K562 (cell line): ENCODE measurements at regions not wholly inside any gene's neighbourhood (a gene's known extent, or its start where the extent isn't known, plus 50 kb on each side); places are given as distances from the start of the nearest gene placed in this dataset.

Experiments
- ATAC-seq: fragments of 200-7000 bp; cut with Tn5 transposase; 3 replicates; pipeline ENCODE4 v1.9.1; 2020; ENCODE audit warnings: moderate library complexity
- BruUV-seq: library from RNA; stranded (reverse); fragments of 400-500 nt; replicated peaks from 2 replicates; lab custom pipeline; 2021; lab: Mats Ljungman, UMichigan
- CTCF ChIA-PET: fragments of 300-600 bp; formaldehyde crosslinking; extraction: SDS; loops from one replicate; lab custom pipeline; 2021; ENCODE audit warnings: low intra/inter-chr PET ratio; lab: Yijun Ruan, JAX
- POLR2A ChIA-PET: fragments of 300-600, 350-650 bp; sonication (Branson Sonifier 250); formaldehyde crosslinking; extraction: SDS; loops from one replicate; lab custom pipeline; 2021; ENCODE audit warnings: antibody characterized with exemption, inconsistent platforms; lab: Yijun Ruan, JAX
- DNase-seq, 4 experiments: peaks; one replicate each; pipeline versions ENCODE4 v3.0.0 to v3.0.0-alpha.2; 2011 to 2018; ENCODE audit warnings: low spot score in 3 of 4, mixed read lengths in 3 of 4; ENCODE audit errors: extremely low read depth in 1 of 4
- FAIRE-seq: peaks from 2 replicates; lab custom pipeline; 2011; peaks lifted over from hg19 to GRCh38; lab: Jason Lieb, UNC
- H2AFZ ChIP-seq: 2 replicates; pipeline ENCODE4 v1.6.0; 2011; ENCODE audit warnings: low read depth, low read length, control low read depth, inconsistent platforms
- H3K27ac ChIP-seq: fragments of 200-600 bp; 3 replicates; pipeline ENCODE4 v1.8.0; 2011; ENCODE audit warnings: low read depth, mild to moderate bottlenecking, control low read depth, inconsistent platforms, low read length, moderate library complexity, mixed read lengths; ENCODE audit errors: extremely low read depth
- H3K27me3 ChIP-seq, 2 experiments: fragments of 300-600 bp in 1 of 2; 2 replicates in 1 of 2; 3 replicates in 1 of 2; pipeline versions ENCODE4 v1.6.0 to v1.8.0; 2011; ENCODE audit warnings: inconsistent platforms in 2 of 2, low read length in 2 of 2, mild to moderate bottlenecking in 1 of 2, mixed read lengths in 1 of 2, moderate library complexity in 1 of 2; ENCODE audit not compliant: control insufficient read depth in 2 of 2, insufficient read depth in 2 of 2
- H3K36me3 ChIP-seq: fragments of 300-600 bp; 3 replicates; pipeline ENCODE4 v1.8.0; 2011; ENCODE audit warnings: mild to moderate bottlenecking, low read length, inconsistent platforms; ENCODE audit not compliant: control insufficient read depth, insufficient read depth
- H3K4me1 ChIP-seq, 2 experiments: fragments of 200-600 bp in 1 of 2; replicated peaks in 1 of 2; 2 replicates in 1 of 2; 3 replicates in 1 of 2; pipeline versions ENCODE4 v1.5.1 to v1.8.0; 2011; ENCODE audit warnings: inconsistent platforms in 2 of 2, low read length in 2 of 2, mild to moderate bottlenecking in 1 of 2, mixed read lengths in 1 of 2, moderate library complexity in 1 of 2; ENCODE audit not compliant: control insufficient read depth in 2 of 2, insufficient read depth in 2 of 2
- H3K4me2 ChIP-seq: 2 replicates; pipeline ENCODE4 v1.6.1; 2011; ENCODE audit warnings: low read length, control low read depth, inconsistent platforms, mixed read lengths; ENCODE audit not compliant: insufficient read depth
- H3K4me3 ChIP-seq: fragments of 200-600 bp; sonication (generic), shearing (Covaris generic); 2 replicates; pipeline ENCODE4 v1.5.1; 2016; ENCODE audit warnings: control low read depth, inconsistent platforms
- H3K79me2 ChIP-seq: fragments of 200-600 bp; 3 replicates; pipeline ENCODE4 v1.8.0; 2011; ENCODE audit warnings: low read length, inconsistent platforms; ENCODE audit not compliant: control insufficient read depth, insufficient read depth
- H3K9ac ChIP-seq, 2 experiments: 2 replicates each; pipeline versions ENCODE4 v1.6.0 to v1.6.1; 2011; ENCODE audit warnings: low read depth in 2 of 2, low read length in 2 of 2, control low read depth in 1 of 2, inconsistent platforms in 1 of 2, mild to moderate bottlenecking in 1 of 2, mixed read lengths in 1 of 2; ENCODE audit not compliant: insufficient read depth in 1 of 2
- H3K9me1 ChIP-seq: one replicate; pipeline ENCODE4 v1.6.0; 2011; ENCODE audit warnings: inconsistent platforms, mild to moderate bottlenecking, low read length, moderate library complexity; ENCODE audit not compliant: control insufficient read depth, insufficient read depth
- H3K9me3 ChIP-seq: replicated peaks from 2 replicates; pipeline ENCODE4 v1.5.1; 2011; ENCODE audit warnings: low read depth, low read length, inconsistent platforms; ENCODE audit not compliant: control insufficient read depth, insufficient read depth
- H4K20me1 ChIP-seq: replicated peaks from 2 replicates; pipeline ENCODE4 v1.6.1; 2011; ENCODE audit warnings: low read length, inconsistent platforms, mixed read lengths; ENCODE audit not compliant: control insufficient read depth, insufficient read depth
- BCL6 ChIP-seq: fragments of 250-450 bp; sonication (Bioruptor Pico); IDR thresholded peaks from 2 replicates; pipeline ENCODE4 v1.4.0; 2020
- HOXB6 ChIP-seq: fragments of 250-450 bp; sonication (Bioruptor Pico); IDR thresholded peaks from 2 replicates; pipeline ENCODE4 v1.5.1; 2022; ENCODE audit warnings: mild to moderate bottlenecking, borderline replicate concordance
- KDM5B ChIP-seq: fragments of 200-600 bp; sonication (generic); IDR thresholded peaks from 2 replicates; pipeline ENCODE4 v1.6.1; 2012; ENCODE audit warnings: low read depth, mild to moderate bottlenecking, moderate library complexity, low read length, control low read depth, inconsistent platforms; ENCODE audit not compliant: insufficient replicate concordance
- NCOA4 ChIP-seq: fragments of 450-650 bp; IDR thresholded peaks from 2 replicates; pipeline ENCODE4 v1.6.1; 2018; ENCODE audit warnings: mild to moderate bottlenecking; ENCODE audit not compliant: partially characterized antibody
- RBM39 ChIP-seq: fragments of 200-400 bp; formaldehyde crosslinking; optimal IDR thresholded peaks from 2 replicates; pipeline ENCODE3; 2018; ENCODE audit warnings: low read depth, low read length
- ZNF140 ChIP-seq: fragments of 250-450 bp; sonication (Bioruptor Pico); IDR thresholded peaks from 2 replicates; pipeline ENCODE4 v1.8.0; 2021; ENCODE audit warnings: moderate library complexity, mild to moderate bottlenecking, inconsistent platforms
- in situ Hi-C: fragments of 300-500 bp; cut with MboI; formaldehyde crosslinking; loops from 4 replicates; pipeline ENCODE4 v1.15.0; 2018; ENCODE audit warnings: inconsistent platforms, mixed read lengths
- intact Hi-C: fragments of 100-400 bp; cut with micrococcal nuclease; formaldehyde crosslinking; loops from 2 replicates; pipeline ENCODE4 v1.14.2; 2022
- TF ChIP-seq, protein P1 (sequence below): fragments of 450-650 bp; formaldehyde crosslinking; IDR thresholded peaks from 2 replicates; pipeline ENCODE4 v1.4.0; 2022; ENCODE audit warnings: missing genetic modification characterization
- TF ChIP-seq, protein P2 (sequence below): fragments of 250-450 bp; sonication (Bioruptor Pico); IDR thresholded peaks from 2 replicates; pipeline ENCODE4 v1.8.0; 2022; ENCODE audit warnings: moderate library complexity, mild to moderate bottlenecking, inconsistent platforms
- TF ChIP-seq, protein P3 (sequence below), 2 experiments: fragments of 450-650 bp; IDR thresholded peaks; 2 replicates each; pipeline ENCODE4 v1.6.1; 2016; ENCODE audit warnings: mild to moderate bottlenecking in 2 of 2, borderline replicate concordance in 1 of 2, low read depth in 1 of 2, moderate library complexity in 1 of 2
- TF ChIP-seq, protein P4 (sequence below): fragments of 250-450 bp; sonication (Bioruptor Pico); IDR thresholded peaks from 2 replicates; pipeline ENCODE4 v1.8.0; 2021; ENCODE audit warnings: moderate library complexity, mild to moderate bottlenecking, inconsistent platforms

DNA sequence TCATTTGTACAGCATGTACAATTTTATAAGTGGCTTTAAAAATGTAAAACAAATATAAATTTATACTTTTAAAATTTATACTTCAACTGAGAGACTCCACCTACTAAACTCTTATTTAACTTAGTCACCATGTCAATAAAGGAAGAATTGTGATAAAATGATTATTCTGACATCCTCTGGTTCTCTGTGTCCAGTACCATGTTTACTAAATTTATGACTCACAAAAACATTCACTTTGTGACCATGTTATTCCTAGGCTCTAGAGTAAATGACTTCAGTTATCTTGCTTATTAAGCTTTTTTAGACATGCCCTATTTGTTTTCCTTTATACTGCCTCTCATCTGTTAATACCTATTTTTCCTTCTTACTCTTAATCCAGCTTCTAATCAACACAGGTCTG is 959.6 kb upstream of the SLC39A10 start:
- Histone ChIP-seq H3K4me1 (no peaks in the 10 kb centered on the region), H3K4me2 (no peak overlapping the region)
- TF ChIP-seq, protein P1, sequence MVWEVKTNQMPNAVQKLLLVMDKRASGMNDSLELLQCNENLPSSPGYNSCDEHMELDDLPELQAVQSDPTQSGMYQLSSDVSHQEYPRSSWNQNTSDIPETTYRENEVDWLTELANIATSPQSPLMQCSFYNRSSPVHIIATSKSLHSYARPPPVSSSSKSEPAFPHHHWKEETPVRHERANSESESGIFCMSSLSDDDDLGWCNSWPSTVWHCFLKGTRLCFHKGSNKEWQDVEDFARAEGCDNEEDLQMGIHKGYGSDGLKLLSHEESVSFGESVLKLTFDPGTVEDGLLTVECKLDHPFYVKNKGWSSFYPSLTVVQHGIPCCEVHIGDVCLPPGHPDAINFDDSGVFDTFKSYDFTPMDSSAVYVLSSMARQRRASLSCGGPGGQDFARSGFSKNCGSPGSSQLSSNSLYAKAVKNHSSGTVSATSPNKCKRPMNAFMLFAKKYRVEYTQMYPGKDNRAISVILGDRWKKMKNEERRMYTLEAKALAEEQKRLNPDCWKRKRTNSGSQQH = no peak
- TF ChIP-seq, protein P2, sequence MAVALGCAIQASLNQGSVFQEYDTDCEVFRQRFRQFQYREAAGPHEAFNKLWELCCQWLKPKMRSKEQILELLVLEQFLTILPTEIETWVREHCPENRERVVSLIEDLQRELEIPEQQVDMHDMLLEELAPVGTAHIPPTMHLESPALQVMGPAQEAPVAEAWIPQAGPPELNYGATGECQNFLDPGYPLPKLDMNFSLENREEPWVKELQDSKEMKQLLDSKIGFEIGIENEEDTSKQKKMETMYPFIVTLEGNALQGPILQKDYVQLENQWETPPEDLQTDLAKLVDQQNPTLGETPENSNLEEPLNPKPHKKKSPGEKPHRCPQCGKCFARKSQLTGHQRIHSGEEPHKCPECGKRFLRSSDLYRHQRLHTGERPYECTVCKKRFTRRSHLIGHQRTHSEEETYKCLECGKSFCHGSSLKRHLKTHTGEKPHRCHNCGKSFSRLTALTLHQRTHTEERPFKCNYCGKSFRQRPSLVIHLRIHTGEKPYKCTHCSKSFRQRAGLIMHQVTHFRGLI (CRISPR knock-in tag) = no peak
- no peak for TF ChIP-seq NCOA4
- TF ChIP-seq BCL6 = no peak
- TF ChIP-seq, protein P3, sequence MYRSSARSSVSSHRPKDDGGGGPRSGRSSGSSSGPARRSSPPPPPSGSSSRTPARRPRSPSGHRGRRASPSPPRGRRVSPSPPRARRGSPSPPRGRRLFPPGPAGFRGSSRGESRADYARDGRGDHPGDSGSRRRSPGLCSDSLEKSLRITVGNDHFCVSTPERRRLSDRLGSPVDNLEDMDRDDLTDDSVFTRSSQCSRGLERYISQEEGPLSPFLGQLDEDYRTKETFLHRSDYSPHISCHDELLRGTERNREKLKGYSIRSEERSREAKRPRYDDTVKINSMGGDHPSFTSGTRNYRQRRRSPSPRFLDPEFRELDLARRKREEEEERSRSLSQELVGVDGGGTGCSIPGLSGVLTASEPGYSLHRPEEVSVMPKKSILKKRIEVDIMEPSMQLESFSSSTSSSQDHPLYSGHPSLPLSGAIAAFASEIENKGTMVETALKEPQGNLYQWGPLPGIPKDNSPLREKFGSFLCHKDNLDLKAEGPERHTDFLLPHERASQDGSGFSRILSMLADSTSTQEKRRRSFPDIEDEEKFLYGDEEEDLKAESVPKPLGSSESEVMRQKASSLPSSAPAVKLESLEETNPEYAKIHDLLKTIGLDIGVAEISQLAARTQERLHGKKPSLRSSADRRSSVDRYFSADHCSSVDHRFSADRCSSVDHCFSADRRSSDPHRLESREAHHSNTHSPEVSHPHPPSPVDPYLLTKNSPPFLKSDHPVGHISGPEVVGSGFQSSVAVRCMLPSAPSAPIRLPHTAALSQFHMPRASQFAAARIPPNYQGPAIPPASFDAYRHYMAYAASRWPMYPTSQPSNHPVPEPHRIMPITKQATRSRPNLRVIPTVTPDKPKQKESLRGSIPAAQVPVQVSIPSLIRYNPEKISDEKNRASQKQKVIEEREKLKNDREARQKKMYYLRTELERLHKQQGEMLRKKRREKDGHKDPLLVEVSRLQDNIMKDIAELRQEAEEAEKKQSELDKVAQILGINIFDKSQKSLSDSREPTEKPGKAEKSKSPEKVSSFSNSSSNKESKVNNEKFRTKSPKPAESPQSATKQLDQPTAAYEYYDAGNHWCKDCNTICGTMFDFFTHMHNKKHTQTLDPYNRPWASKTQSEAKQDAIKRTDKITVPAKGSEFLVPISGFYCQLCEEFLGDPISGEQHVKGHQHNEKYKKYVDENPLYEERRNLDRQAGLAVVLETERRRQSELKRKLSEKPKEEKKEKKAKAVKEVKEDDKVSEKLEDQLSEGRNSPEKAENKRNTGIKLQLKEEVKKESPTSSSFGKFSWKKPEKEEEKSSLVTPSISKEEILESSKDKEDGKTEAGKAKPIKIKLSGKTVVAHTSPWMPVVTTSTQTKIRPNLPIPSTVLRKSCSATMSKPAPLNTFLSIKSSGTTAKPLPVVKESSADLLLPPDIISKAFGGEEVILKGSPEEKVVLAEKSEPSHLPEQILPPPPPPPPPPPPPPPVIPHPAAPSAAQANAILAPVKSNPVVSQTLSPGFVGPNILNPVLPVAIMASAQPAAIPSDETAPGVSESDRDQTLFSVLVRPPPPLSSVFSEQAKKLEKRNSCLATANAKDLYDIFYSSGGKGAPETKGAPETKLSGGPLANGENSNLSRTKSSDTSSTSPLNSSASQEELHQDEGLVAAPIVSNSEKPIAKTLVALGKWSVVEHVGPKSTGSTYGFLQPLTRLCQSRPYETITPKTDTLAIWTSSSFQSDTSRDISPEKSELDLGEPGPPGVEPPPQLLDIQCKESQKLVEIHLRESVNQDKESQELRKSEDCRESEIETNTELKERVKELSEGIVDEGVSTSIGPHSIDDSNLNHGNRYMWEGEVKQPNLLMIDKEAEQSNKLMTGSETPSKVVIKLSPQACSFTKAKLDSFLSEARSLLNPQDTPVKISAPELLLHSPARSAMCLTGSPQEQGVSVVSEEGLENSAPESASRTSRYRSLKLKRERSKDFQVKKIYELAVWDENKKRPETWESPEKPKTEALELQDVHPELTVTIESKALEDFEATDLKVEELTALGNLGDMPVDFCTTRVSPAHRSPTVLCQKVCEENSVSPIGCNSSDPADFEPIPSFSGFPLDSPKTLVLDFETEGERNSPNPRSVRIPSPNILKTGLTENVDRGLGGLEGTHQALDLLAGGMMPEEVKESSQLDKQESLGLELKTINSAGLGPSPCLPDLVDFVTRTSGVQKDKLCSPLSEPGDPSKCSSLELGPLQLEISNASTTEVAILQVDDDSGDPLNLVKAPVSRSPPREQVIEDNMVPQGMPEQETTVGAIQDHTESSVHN (IDR thresholded peaks at IDR 0.05; ENCODE audit: borderline replicate concordance in 1 of 2, low read depth in 1 of 2) = no peak
- no peak for TF ChIP-seq RBM39
- TF ChIP-seq HOXB6 (CRISPR knock-in tag) = no peak
- TF ChIP-seq, protein P4, sequence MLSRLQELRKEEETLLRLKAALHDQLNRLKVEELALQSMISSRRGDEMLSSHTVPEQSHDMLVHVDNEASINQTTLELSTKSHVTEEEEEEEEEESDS (CRISPR knock-in tag) = no peak
- no peak for TF ChIP-seq KDM5B
- TF ChIP-seq ZNF140 (CRISPR knock-in tag) = no peak
- TF ChIP-seq, all 486 proteins: peak for 0
- no TSS peak for BruUV-seq
- no peak overlapping the region for H2AFZ ChIP-seq
- POLR2A ChIA-PET = no interaction called here
- no peaks in the 10 kb centered on the region for H4K20me1 ChIP-seq
- H3K27me3 ChIP-seq = no peaks in the 10 kb centered on the region
- no peaks in the 10 kb centered on the region for H3K9me3 ChIP-seq
- no peak for ATAC-seq
- H3K27ac ChIP-seq = no peak overlapping the region
- intact Hi-C loops = no loop called here
- H3K9me1 ChIP-seq = no peaks in the 10 kb centered on the region
- CTCF ChIA-PET = no interaction called here
- H3K36me3 ChIP-seq = no peaks in the 10 kb centered on the region
- H3K9ac ChIP-seq = no peak overlapping the region
- H3K79me2 ChIP-seq = no peaks in the 10 kb centered on the region
- no peak for FAIRE-seq
- no peak for DNase-seq
- in situ Hi-C loops = no loop called here
- H3K4me3 ChIP-seq = no peak overlapping the region
